H4 (cell line): ENCODE measurements at regions not wholly inside any gene's neighbourhood (a gene's known extent, or its start where the extent isn't known, plus 50 kb on each side); places are given as distances from the start of the nearest gene placed in this dataset.
A peak's percentile ranks its signal among the peaks of the same experiment; 100 is the strongest.
"Not testable (repeated sequence)": the region's sequence is repeated elsewhere in the genome, so short reads cannot be mapped to it uniquely, and the experiment has no call there.

Experiments
- DNase-seq: peaks from one replicate; pipeline ENCODE4 v3.0.0-alpha.2; 2015; ENCODE audit warnings: low spot score

DNA sequence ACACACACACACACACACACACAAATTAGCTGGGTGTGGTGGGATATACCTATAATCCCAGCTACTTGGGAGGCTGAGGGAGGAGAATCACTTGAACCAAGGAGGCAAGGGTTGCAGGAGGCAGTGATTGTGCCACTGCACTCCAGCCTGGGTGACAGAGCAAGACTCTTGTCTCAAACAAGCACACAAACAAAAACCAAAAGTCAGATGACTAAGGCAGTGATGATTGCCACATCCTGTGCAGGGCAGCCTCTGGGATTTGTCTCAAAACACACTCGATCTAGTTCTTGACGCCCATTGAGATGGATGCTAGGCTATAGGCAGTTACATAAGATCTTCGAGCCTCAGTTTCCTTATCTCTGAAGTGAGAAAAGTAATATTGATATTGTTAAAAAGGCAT is 183.1 kb upstream of the NOTCH2NLA start:
- DNase-seq = not testable (repeated sequence)

DNA sequence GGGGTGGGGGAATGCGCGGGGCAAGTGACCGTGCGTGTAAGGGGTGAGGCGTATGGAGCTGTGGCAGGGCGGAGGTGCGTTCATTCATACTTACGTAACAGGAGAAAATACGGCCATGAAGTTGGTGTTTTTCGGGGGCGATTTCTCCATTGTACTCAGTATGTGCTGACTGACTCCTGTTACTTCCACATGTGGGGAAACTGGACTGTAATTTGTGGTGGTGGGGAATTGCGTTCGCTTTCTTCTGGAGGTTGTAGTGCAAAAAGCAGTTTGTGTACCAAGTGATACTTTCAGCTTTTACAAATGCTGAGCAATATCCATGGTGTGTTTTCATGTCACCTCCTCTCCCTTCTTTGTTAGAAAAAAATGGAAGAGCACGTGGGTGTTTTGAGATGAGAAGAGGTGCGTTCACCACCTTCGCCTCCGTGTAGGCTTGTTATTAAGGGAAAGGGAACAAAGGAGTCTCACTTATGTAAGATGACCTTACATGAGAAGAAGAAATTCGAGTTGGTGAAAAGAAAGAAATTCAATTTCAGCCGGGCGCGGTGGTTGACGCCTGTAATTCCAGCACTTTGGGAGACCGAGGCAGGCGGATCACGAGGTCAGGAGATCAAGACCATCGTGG is 181.1 kb upstream of the NOTCH2NLA start:
- DNase-seq = not testable (repeated sequence)

GRCh38 chr1:146409116-146409801 is 180.4 kb upstream of the NOTCH2NLA start:
- not testable (repeated sequence) for DNase-seq

DNA sequence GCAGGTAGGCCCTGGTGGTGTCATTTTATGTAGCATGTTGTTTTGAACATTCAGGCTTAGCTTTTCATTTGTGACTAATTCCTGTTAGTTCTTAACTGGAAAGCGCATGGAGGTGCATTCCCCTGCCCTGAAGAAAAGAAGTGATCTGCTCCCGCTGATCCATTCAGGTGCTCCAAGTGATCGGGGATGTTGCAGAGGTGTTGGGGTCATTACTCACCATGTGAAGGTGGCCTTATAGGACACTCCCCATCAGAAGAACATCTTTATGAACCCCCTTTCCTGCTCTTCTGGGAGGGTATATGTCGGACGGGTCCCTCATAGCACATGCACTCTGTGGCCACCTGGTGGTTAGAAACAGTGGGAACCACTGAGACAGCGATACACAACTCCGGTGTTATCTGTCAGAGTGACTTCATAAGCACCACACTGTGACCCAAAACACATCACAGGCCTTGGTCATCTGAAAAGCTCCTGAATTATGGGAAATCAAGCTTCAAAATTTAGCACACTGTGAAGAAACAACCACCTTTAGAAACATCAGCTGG is 172.5 kb upstream of the NOTCH2NLA start:
- not testable (repeated sequence) for DNase-seq

DNA sequence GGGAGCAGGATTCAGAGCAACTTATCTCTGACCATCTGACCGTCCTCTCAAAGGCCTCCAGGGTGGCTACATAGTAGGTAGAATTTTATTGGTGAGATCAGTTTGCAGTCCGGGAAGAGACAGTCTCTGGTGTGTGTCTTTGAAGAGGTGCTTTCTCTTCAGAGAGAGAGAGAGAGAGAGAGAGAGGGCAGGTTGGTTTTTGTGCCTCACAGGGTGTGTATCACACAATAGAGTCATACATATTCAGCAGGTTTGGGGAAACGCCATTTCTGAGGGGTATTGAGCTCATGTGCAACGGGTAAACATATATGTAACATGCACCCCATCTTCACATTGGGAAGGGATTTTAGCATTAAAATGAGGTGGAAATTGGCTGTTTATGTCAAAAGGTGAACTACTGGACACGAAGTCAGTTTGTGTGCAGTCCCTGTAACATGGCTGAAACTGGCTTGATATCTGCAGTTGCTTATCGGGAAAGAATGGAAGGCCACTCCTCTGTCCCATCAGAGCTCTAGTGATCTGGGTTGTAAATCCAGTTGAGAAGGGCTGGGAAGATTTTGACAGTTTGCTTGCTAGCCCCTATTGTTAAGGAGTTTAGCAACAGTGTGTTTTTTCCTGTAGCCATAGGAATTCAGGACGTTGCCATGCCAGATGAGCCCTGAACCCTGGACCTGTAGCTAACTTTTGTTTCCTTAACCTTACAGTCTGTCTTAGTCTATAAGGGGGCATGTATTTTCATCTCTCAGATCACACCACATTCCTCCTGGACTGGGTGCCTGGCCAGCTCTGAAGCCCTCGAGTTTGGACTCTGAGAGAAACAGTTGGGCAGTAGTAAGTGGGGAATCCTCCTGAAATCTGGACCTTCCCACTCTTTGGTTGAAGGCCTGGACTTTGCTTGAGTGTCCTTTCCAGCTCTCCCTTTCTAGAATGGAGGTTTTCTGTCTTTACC is 171.6 kb upstream of the NOTCH2NLA start:
- DNase-seq = not testable (repeated sequence)

DNA sequence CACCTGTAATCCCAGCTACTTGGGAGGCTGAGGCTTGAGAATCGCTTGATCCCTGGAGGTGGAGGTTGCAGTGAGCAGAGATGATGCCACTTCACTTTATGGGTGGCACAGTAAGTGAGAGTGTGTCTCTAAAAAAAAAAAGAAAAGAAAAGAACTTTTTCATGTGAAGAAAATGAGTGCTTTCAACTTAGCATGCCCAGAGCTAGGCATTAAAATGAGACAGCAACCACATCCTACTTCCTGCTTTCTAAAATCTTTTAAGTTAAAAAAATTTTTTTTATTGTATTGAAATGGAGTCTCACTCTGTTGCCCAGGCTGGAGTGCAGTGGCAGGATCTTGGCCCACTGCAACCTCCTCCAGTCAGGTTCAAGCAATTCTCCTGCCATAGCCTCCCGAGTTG is 170.4 kb upstream of the NOTCH2NLA start:
- DNase-seq = not testable (repeated sequence)

DNA sequence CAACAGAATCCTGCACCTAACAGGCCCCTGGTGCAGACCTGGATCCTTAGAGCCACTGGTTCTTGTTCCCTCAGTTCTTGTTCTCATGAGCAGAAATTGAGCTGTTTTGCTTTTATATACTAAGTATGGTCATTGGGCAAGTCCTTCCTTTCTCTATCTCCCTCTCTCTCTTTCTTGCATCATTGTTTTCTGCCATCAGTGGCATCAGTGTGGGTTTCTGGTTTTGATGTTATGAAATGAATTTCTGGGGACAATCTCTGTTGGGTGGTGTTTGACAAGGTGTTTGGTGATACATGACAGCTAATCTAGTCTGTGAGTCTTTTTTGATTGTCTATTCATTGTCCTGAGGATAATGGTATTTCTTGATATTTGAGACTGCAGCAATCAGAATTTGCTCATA is 168.0 kb upstream of the NOTCH2NLA start:
- not testable (repeated sequence) for DNase-seq

GRCh38 chr1:146396242-146396641 is 167.4 kb upstream of the NOTCH2NLA start:
- DNase-seq = not testable (repeated sequence)

- not testable (repeated sequence) for DNase-seq
Measured at GRCh38 chr1:146393796-146394195, 165.0 kb upstream of the NOTCH2NLA start.

DNA sequence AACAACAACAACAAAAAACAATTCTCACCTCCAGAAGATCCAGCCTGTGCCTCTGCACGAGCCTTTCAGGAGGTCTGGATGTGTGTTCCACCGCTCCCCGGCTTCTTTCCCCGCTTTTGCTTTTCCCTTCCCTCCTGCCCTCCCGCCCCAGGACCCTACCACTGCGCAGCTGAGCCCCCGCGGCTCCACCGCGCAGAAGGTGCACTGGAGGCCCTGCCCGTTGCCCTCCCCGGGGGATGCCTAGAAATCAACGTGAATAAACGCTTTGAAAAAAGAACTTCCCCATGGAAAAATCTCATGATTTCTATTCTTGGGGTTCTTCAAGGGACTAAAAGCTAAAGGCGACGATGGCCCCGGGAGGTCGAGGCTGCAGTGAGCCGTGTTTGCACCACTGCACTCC is 164.3 kb upstream of the NOTCH2NLA start:
- not testable (repeated sequence) for DNase-seq

DNA sequence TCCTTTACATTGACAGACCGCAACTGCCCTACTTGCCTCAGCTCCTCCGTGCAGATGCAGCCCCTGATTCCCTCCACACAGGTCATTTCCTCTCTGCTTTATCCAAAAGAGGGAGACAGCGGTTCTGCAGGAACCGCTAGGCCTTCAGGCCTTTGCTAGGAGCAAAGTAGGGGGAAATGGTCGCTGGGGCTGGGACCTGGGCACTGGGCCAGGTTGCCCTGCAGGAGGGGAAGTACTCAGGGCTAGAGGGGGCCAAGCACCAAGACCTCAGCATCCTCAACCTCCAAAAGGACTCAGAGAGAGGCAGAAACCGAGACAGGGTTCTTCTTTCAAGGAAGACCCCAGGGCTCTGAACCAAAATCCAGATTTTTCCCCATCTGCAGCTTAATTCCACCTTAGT is 160.4 kb upstream of the NOTCH2NLA start:
- DNase-seq = not testable (repeated sequence)

DNA sequence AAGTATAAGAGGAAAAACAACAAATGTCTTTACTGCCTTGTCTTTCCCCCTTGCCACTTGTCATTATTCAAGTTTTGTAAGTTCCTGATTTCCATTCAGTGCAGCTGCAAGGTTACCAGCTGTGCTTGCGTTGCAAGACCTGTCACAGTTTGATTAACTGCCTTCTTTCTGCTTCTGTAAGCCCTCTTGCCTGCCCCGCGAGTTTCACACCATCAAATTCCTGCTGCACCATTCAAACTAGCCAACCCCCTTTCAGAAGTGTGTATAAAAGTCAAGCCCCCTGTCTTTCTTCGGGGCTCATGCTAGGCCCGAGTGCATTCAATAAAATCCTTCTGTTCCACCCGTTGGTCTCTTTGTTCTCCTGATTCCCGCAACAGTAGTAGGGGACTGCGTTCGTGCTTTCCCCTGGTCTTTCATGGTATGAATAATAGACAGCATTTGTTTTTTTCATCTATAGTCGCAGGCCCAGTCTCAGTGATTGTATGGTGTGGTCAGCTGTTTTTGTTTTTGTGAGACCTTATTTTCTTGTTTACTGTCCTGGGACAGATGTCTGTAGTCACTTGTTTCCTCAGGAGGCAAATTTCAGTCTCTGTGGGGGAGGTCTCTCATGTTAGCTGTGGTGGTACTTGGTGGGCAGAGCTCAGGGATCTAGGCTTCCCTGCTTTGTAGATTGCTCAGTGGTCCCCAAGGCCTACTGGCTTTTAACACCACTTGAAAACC is 159.1 kb upstream of the NOTCH2NLA start:
- not testable (repeated sequence) for DNase-seq

DNA sequence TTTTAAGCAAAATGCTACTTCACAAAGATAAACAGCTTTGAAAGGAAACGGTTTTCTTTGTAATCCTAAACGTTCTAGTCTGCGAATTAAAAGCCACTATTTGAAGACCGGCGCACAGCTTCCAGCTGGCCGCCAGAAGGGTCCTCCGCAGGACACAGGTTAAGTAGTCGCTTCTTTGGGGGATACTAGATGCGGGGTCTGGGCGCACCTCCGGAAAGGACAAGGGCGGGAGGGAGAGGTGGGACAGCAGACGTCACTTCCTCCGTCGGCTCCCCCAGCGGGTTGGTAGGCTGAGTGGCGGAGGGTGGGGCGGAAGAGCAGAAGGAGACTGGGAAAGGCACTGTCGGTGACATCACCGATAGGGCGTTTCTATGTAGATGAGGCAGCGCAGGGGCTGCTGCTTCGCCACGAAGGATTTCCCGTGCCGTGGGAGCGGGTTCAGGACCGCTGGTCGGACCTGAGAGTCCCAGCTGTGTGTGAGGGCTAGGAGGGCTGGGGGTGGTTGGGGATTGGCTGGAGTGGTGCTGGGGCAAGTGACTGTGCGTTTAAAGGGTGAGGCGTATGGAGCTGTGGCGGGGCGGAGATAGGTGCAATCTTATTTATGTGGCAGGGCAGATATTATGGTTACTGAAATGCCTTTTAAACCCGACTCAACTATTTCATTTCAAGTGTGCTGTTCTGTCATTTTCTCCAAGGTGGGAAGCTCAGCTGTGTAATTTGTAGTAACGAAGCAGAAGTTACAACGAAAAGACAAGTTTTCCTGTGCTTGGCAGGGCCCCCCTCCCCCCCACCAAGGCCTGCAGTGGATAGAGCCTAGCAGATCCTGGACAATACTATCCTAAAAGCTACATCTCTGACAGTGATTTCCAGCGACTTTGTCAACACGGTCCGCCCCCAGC is 158.3 kb upstream of the NOTCH2NLA start:
- peak; percentile 96 for DNase-seq

DNA sequence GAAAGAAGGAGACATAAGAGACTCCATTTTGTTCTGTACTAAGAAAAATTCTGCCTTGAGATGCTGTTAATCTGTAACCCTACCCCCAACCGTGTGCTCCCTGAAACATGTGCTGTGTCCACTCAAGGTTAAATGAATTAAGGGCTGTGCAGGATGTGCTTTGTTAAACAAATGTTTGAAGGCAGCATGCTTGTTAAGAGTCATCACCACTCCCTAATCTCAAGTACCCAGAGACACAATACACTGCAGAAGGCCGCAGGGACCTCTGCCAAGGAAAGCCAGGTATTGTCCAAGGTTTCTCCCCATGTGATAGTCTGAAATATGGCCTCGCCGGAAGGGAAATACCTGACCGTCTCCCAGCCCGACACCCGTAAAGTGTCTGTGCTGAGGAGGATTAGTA is 152.4 kb upstream of the NOTCH2NLA start:
- not testable (repeated sequence) for DNase-seq

- peak; percentile 98 for DNase-seq
Measured at GRCh38 chr1:146376708-146377496, 148.1 kb upstream of the NOTCH2NLA start.

DNA sequence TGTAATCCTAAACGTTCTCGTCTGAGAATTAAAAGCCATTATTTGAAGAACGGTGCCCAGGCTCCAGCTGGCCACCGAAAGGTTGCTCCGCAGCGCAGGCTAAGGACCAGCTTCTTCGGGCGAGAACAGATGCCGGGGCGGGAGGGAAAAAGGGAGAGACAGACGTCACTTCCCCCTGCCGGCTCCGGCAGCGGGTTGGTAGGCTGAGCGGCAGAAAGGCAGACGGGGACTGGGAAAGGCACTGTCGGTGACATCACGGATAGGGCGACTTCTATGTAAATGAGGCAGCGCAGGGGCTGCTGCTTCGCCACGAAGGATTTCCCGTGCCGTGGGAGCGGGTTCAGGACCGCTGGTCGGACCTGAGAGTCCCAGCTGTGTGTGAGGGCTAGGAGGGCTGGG is 147.5 kb upstream of the NOTCH2NLA start:
- peak; percentile 70 for DNase-seq

DNA sequence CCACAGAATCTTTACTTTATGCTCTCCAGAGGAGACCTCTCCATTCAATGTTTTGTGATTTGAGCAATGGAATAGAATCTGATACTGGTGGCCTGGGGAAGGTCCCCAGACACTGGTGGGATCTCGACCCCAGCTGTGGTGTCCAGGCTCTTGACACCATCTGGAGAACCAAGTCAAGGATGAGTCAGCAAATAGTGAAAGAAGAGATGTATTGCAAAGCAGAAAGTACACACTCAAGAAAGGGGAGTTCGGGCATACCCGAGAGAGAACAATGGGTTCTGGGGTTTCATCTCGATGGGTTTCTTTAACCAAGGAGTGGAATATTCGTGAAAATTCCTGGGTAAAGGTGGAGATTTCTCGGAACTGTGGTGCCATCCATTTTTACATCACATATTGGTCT is 146.3 kb upstream of the NOTCH2NLA start:
- not testable (repeated sequence) for DNase-seq

- DNase-seq = not testable (repeated sequence)
Measured at GRCh38 chr1:146369940-146370339, 141.1 kb upstream of the NOTCH2NLA start.

DNA sequence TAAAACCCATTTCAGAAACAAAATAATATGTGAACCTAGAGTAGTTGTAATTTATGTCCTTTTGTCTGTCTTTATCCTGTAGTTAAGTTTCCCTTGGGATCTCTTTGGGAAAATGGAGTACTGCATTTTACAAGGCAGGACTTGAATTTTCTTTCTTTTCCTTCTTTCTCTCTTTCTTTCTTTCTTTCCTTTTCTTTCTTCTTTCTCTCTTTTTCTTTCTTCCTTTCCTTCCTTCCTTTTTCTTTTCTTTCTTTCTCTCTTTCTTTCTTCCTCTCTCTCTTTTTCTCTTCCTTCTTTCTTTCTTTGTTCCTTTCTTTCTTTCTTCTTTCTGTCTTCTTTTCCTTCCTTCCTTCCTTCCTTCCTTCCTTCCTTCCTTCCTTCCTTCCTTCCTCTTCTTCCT is 126.6 kb upstream of the NOTCH2NLA start:
- not testable (repeated sequence) for DNase-seq
